MM.1S (cell line): ENCODE measurements at regions not wholly inside any gene's neighbourhood (a gene's known extent, or its start where the extent isn't known, plus 50 kb on each side); places are given as distances from the start of the nearest gene placed in this dataset.

Experiments
- DNase-seq: peaks from one replicate; pipeline ENCODE4 v3.0.0-alpha.2; 2015
- H2AFZ ChIP-seq: fragments of 300-600 bp; sonication (generic); 2 replicates; pipeline ENCODE4 v1.6.0; 2016; ENCODE audit warnings: antibody characterized with exemption, low read length
- H3F3A ChIP-seq: fragments of 300-600 bp; sonication (generic); 2 replicates; pipeline ENCODE4 v1.6.1; 2016; ENCODE audit warnings: mild to moderate bottlenecking, antibody characterized with exemption, low read length, moderate library complexity, mixed read lengths; ENCODE audit not compliant: insufficient read depth
- H3K27ac ChIP-seq: fragments of 300-600 bp; sonication (generic); 2 replicates; pipeline ENCODE4 v1.5.1; 2016; ENCODE audit warnings: mild to moderate bottlenecking, low read length
- H3K27me3 ChIP-seq: fragments of 300-600 bp; sonication (generic); replicated peaks from 2 replicates; pipeline ENCODE4 v1.6.0; 2016; ENCODE audit warnings: low read length; ENCODE audit not compliant: insufficient read depth
- H3K36me3 ChIP-seq: fragments of 300-600 bp; sonication (generic); replicated peaks from 2 replicates; pipeline ENCODE4 v1.6.1; 2016; ENCODE audit warnings: mild to moderate bottlenecking, low read length, mixed read lengths; ENCODE audit not compliant: insufficient read depth
- H3K4me1 ChIP-seq: fragments of 300-600 bp; sonication (generic); 2 replicates; pipeline ENCODE4 v1.6.1; 2016; ENCODE audit warnings: low read length, mixed read lengths
- H3K4me2 ChIP-seq: fragments of 300-600 bp; sonication (generic); 2 replicates; pipeline ENCODE4 v1.6.0; 2016; ENCODE audit warnings: low read depth, low read length
- H3K4me3 ChIP-seq: fragments of 300-600 bp; sonication (generic); 2 replicates; pipeline ENCODE4 v1.5.1; 2016; ENCODE audit warnings: low read length, mixed read lengths
- H3K79me2 ChIP-seq: fragments of 300-600 bp; sonication (generic); 2 replicates; pipeline ENCODE4 v1.6.1; 2016; ENCODE audit warnings: mixed run types, low read length, mixed read lengths
- H3K9ac ChIP-seq: fragments of 300-600 bp; sonication (generic); 2 replicates; pipeline ENCODE4 v1.6.1; 2016; ENCODE audit warnings: low read length, mixed read lengths
- H3K9me2 ChIP-seq: fragments of 300-600 bp; sonication (generic); replicated peaks from 2 replicates; pipeline ENCODE4 v1.6.1; 2016; ENCODE audit warnings: mild to moderate bottlenecking, low read length, mixed read lengths; ENCODE audit not compliant: insufficient read depth
- H3K9me3 ChIP-seq: fragments of 300-600 bp; sonication (generic); replicated peaks from 2 replicates; pipeline ENCODE4 v1.6.1; 2016; ENCODE audit warnings: mild to moderate bottlenecking, low read length, mixed read lengths; ENCODE audit not compliant: insufficient read depth
- H4K20me1 ChIP-seq: fragments of 300-600 bp; sonication (generic); 2 replicates; pipeline ENCODE4 v1.6.1; 2016; ENCODE audit warnings: mild to moderate bottlenecking, low read length, moderate library complexity, mixed read lengths; ENCODE audit not compliant: insufficient read depth
- EZH2 ChIP-seq: fragments of 300-600 bp; sonication (generic); optimal IDR thresholded peaks from 2 replicates; pipeline ENCODE3; 2017; ENCODE audit warnings: low read depth, mild to moderate bottlenecking, antibody characterized with exemption, low read length, mixed read lengths
- EZH2phosphoT487 ChIP-seq: fragments of 300-600 bp; sonication (generic); IDR thresholded peaks from 2 replicates; pipeline ENCODE4 v1.6.1; 2018; ENCODE audit warnings: antibody characterized with exemption, low read length
- TF ChIP-seq, protein P1 (sequence below): fragments of 300-600 bp; sonication (generic); IDR thresholded peaks from 2 replicates; pipeline ENCODE4 v1.5.1; 2016; ENCODE audit warnings: antibody characterized with exemption, low read length, mixed read lengths

DNA sequence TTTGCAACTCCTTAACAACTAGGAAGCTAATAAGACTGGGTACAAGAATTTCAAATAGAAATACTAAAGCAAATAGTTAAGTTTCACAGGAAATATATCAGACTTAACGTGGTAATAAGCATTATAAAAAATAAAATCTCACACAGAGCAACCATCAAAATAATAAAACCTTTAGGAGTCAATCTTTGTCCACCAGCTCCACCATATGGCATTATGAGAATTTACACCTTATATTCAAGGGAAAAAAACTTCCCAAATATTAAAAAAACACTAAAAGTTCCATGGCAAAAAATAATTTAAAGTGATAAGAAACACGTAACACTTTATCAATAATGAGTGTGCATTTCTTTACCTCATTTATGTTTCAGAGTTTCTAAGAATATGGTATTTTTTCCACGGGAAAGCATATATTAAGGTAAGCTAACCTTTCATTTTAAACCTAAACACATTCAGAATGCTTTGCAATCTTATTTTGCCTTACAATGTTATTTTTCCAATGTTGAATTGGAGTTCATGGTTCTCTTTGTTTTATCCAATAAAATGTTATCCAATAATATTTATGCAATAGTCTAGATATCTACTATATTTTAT is 423.2 kb upstream of the SGCG start:
- no peak overlapping the region for H3K4me3 ChIP-seq
- no peak overlapping the region for H3K27ac ChIP-seq
- H3F3A ChIP-seq: no peaks in the 10 kb centered on the region
- H3K79me2 ChIP-seq: no peaks in the 10 kb centered on the region
- no peak overlapping the region for H3K4me2 ChIP-seq
- H3K27me3 ChIP-seq: no peaks in the 10 kb centered on the region
- H3K9ac ChIP-seq: no peak overlapping the region
- H4K20me1 ChIP-seq: no peaks in the 10 kb centered on the region
- TF ChIP-seq, protein P1, sequence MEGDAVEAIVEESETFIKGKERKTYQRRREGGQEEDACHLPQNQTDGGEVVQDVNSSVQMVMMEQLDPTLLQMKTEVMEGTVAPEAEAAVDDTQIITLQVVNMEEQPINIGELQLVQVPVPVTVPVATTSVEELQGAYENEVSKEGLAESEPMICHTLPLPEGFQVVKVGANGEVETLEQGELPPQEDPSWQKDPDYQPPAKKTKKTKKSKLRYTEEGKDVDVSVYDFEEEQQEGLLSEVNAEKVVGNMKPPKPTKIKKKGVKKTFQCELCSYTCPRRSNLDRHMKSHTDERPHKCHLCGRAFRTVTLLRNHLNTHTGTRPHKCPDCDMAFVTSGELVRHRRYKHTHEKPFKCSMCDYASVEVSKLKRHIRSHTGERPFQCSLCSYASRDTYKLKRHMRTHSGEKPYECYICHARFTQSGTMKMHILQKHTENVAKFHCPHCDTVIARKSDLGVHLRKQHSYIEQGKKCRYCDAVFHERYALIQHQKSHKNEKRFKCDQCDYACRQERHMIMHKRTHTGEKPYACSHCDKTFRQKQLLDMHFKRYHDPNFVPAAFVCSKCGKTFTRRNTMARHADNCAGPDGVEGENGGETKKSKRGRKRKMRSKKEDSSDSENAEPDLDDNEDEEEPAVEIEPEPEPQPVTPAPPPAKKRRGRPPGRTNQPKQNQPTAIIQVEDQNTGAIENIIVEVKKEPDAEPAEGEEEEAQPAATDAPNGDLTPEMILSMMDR: peak; percentile 27; the same call in 1 of the 2 replicates
- no peak for TF ChIP-seq EZH2phosphoT487
- no peak overlapping the region for H2AFZ ChIP-seq
- H3K9me3 ChIP-seq: no peaks in the 10 kb centered on the region
- DNase-seq: no peak
- no peaks in the 10 kb centered on the region for H3K9me2 ChIP-seq
- no peaks in the 10 kb centered on the region for H3K4me1 ChIP-seq
- no peaks in the 10 kb centered on the region for H3K36me3 ChIP-seq

DNA sequence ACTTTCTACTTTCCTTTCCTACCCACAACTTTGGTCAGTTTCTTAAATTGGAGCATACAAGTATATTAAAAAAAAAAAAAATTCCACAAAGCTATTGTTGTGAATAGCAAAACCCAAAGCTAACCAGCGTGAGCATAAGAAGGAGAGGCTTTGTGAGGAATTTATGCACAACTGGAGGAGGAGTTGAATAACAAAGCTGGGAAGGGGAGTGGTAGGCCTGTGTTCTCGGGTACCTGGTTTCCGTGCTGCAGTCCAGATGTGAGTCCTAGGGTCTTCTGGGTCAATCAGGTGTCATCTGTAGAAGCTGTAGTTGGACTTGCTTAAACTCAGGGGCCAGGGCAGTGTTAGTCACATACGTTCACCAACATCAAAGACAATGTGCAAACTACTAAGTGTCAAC is 422.5 kb upstream of the SGCG start:
- Histone ChIP-seq H3K4me1 (no peaks in the 10 kb centered on the region), H3K36me3 (no peaks in the 10 kb centered on the region), H2AFZ (no peak overlapping the region), H3K9me3 (no peaks in the 10 kb centered on the region), H3K4me2 (no peak overlapping the region), H3K4me3 (no peak overlapping the region), H3K27me3 (no peaks in the 10 kb centered on the region), H3F3A (no peaks in the 10 kb centered on the region), H3K79me2 (no peaks in the 10 kb centered on the region), H3K9me2 (no peaks in the 10 kb centered on the region), H4K20me1 (no peaks in the 10 kb centered on the region), H3K27ac (no peak overlapping the region), H3K9ac (no peak overlapping the region)
- TF ChIP-seq, protein P1: no peak
- no peak for TF ChIP-seq EZH2
- no peak for TF ChIP-seq EZH2phosphoT487
- no peak for DNase-seq

DNA sequence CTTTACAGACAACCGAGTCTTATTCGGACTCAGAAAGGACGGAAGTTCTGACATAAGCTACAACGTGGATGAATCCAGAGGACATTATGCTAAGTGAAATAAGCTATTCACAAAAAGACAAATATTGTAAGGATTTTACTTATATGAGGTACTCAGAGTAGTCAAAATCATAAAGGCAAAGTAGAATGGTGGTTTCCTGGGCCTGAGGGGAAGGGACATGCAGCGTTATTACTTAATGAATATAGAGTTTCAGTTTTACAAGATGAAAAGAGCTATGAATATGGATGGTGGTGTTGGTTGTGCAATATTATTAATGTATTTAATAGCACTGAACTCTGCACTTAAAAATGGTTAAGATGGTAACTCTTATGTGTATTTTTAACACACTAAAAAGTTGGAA is 419.1 kb upstream of the SGCG start:
- no peak for TF ChIP-seq EZH2phosphoT487
- no peak for TF ChIP-seq EZH2
- TF ChIP-seq, protein P1: no peak
- H3K79me2 ChIP-seq: no peaks in the 10 kb centered on the region
- no peaks in the 10 kb centered on the region for H3K9me3 ChIP-seq
- H3K36me3 ChIP-seq: no peaks in the 10 kb centered on the region
- no peaks in the 10 kb centered on the region for H3K4me1 ChIP-seq
- no peak for DNase-seq
- no peak overlapping the region for H3K4me3 ChIP-seq
- H4K20me1 ChIP-seq: no peaks in the 10 kb centered on the region
- no peak overlapping the region for H3K4me2 ChIP-seq
- no peak overlapping the region for H2AFZ ChIP-seq
- H3F3A ChIP-seq: no peaks in the 10 kb centered on the region
- H3K9me2 ChIP-seq: no peaks in the 10 kb centered on the region
- H3K27me3 ChIP-seq: no peaks in the 10 kb centered on the region
- no peak overlapping the region for H3K9ac ChIP-seq
- H3K27ac ChIP-seq: no peak overlapping the region
